Skeletal muscle satellite cell (primary cell): ENCODE measurements at regions not wholly inside any gene's neighbourhood (a gene's known extent, or its start where the extent isn't known, plus 50 kb on each side); places are given as distances from the start of the nearest gene placed in this dataset.

Experiments used
- H3K27me3 ChIP-seq: 2 replicates; pipeline ENCODE4 v1.7.0; 2013; ENCODE audit warnings: low read length; ENCODE audit not compliant: control insufficient read depth, insufficient read depth
- H3K36me3 ChIP-seq: 2 replicates; pipeline ENCODE4 v1.7.0; 2013; ENCODE audit warnings: mild to moderate bottlenecking, control low read depth, low read length; ENCODE audit not compliant: insufficient read depth
- H3K4me1 ChIP-seq: 2 replicates; pipeline ENCODE4 v1.7.0; 2013; ENCODE audit warnings: low read length; ENCODE audit not compliant: control insufficient read depth, insufficient read depth
- H3K4me2 ChIP-seq: 2 replicates; pipeline ENCODE4 v1.7.0; 2013; ENCODE audit warnings: mild to moderate bottlenecking, low read length
- H3K4me3 ChIP-seq: 2 replicates; pipeline ENCODE4 v1.7.0; 2013; ENCODE audit warnings: low read length
- H3K9ac ChIP-seq: 2 replicates; pipeline ENCODE4 v1.7.0; 2013; ENCODE audit warnings: mild to moderate bottlenecking, low read depth, low read length, moderate library complexity
- H3K9me3 ChIP-seq: replicated peaks from 2 replicates; pipeline ENCODE4 v1.7.0; 2013; ENCODE audit warnings: mild to moderate bottlenecking, control low read depth, low read length

- Histone ChIP-seq H3K4me3 (no peak overlapping the region), H3K9ac (no peak overlapping the region), H3K27me3 (no peaks in the 10 kb centered on the region), H3K4me1 (peaks cover 4% of the 10 kb centered on the region), H3K9me3 (no peaks in the 10 kb centered on the region), H3K36me3 (no peaks in the 10 kb centered on the region), H3K4me2 (no peak overlapping the region)
These were observed 91.5 kb upstream of the THBS2 start for GRCh38 chr6:169345146-169345545.

- Histone ChIP-seq H3K27me3 (no peaks in the 10 kb centered on the region), H3K4me1 (peaks cover 8% of the 10 kb centered on the region), H3K4me2 (no peak overlapping the region), H3K9me3 (no peaks in the 10 kb centered on the region), H3K9ac (no peak overlapping the region), H3K4me3 (no peak overlapping the region), H3K36me3 (no peaks in the 10 kb centered on the region)
These were observed 91.1 kb upstream of the THBS2 start for GRCh38 chr6:169344750-169345065.

- H3K9ac ChIP-seq: no peak overlapping the region
- no peak overlapping the region for H3K4me2 ChIP-seq
- H3K4me3 ChIP-seq: no peak overlapping the region
- peaks cover 8% of the 10 kb centered on the region for H3K4me1 ChIP-seq
- no peaks in the 10 kb centered on the region for H3K27me3 ChIP-seq
- no peaks in the 10 kb centered on the region for H3K9me3 ChIP-seq
- no peaks in the 10 kb centered on the region for H3K36me3 ChIP-seq
These were observed 90.5 kb upstream of the THBS2 start for GRCh38 chr6:169343886-169344749.

GRCh38 chr6:169342710-169343109 is 89.1 kb upstream of the THBS2 start:
- Histone ChIP-seq H3K9ac (no peak overlapping the region), H3K4me2 (no peak overlapping the region), H3K4me3 (no peak overlapping the region), H3K9me3 (no peaks in the 10 kb centered on the region), H3K4me1 (peaks cover 8% of the 10 kb centered on the region), H3K27me3 (no peaks in the 10 kb centered on the region), H3K36me3 (no peaks in the 10 kb centered on the region)

GRCh38 chr6:169341706-169342105 is 88.1 kb upstream of the THBS2 start:
- no peaks in the 10 kb centered on the region for H3K36me3 ChIP-seq
- H3K27me3 ChIP-seq: no peaks in the 10 kb centered on the region
- H3K4me1 ChIP-seq: peaks cover 8% of the 10 kb centered on the region
- no peak overlapping the region for H3K9ac ChIP-seq
- no peaks in the 10 kb centered on the region for H3K9me3 ChIP-seq
- no peak overlapping the region for H3K4me3 ChIP-seq
- H3K4me2 ChIP-seq: no peak overlapping the region

GRCh38 chr6:169341065-169341464 is 87.4 kb upstream of the THBS2 start:
- Histone ChIP-seq H3K9me3 (no peaks in the 10 kb centered on the region), H3K36me3 (no peaks in the 10 kb centered on the region), H3K9ac (no peak overlapping the region), H3K27me3 (no peaks in the 10 kb centered on the region), H3K4me2 (no peak overlapping the region), H3K4me3 (no peak overlapping the region), H3K4me1 (peaks cover 8% of the 10 kb centered on the region)

GRCh38 chr6:169340395-169340794 is 86.7 kb upstream of the THBS2 start:
- Histone ChIP-seq H3K9me3 (no peaks in the 10 kb centered on the region), H3K27me3 (no peaks in the 10 kb centered on the region), H3K4me2 (no peak overlapping the region), H3K4me1 (peaks cover 8% of the 10 kb centered on the region), H3K36me3 (no peaks in the 10 kb centered on the region), H3K9ac (no peak overlapping the region), H3K4me3 (no peak overlapping the region)

GRCh38 chr6:169339731-169340309 is 86.2 kb upstream of the THBS2 start:
- Histone ChIP-seq H3K4me1 (peaks cover 8% of the 10 kb centered on the region), H3K9ac (no peak overlapping the region), H3K4me3 (no peak overlapping the region)

GRCh38 chr6:169339025-169339424 is 85.4 kb upstream of the THBS2 start:
- H3K4me2 ChIP-seq: no peak overlapping the region
- H3K4me3 ChIP-seq: no peak overlapping the region
- H3K27me3 ChIP-seq: no peaks in the 10 kb centered on the region
- H3K36me3 ChIP-seq: no peaks in the 10 kb centered on the region
- H3K9ac ChIP-seq: no peak overlapping the region
- H3K9me3 ChIP-seq: no peaks in the 10 kb centered on the region
- H3K4me1 ChIP-seq: peaks cover 8% of the 10 kb centered on the region

More at GRCh38 chr6:169339731-169340309, 86.2 kb upstream of the THBS2 start:
- Histone ChIP-seq H3K4me2 (no peak overlapping the region), H3K9me3 (no peaks in the 10 kb centered on the region), H3K36me3 (no peaks in the 10 kb centered on the region), H3K27me3 (no peaks in the 10 kb centered on the region)

GRCh38 chr6:169337886-169338445 is 84.3 kb upstream of the THBS2 start:
- no peaks in the 10 kb centered on the region for H3K27me3 ChIP-seq
- no peaks in the 10 kb centered on the region for H3K9me3 ChIP-seq
- H3K4me2 ChIP-seq: no peak overlapping the region
- H3K9ac ChIP-seq: no peak overlapping the region
- H3K4me3 ChIP-seq: no peak overlapping the region
- peaks cover 8% of the 10 kb centered on the region for H3K4me1 ChIP-seq
- no peaks in the 10 kb centered on the region for H3K36me3 ChIP-seq

- Histone ChIP-seq H3K36me3 (no peaks in the 10 kb centered on the region), H3K4me3 (no peak overlapping the region), H3K4me1 (peaks cover 5% of the 10 kb centered on the region), H3K27me3 (no peaks in the 10 kb centered on the region), H3K9ac (no peak overlapping the region), H3K9me3 (no peaks in the 10 kb centered on the region), H3K4me2 (no peak overlapping the region)
These were observed 81.7 kb upstream of the THBS2 start for GRCh38 chr6:169335301-169335700.

GRCh38 chr6:169332250-169332649 is 78.6 kb upstream of the THBS2 start:
- H3K4me1 ChIP-seq: peaks cover 9% of the 10 kb centered on the region

More at GRCh38 chr6:169332250-169332649, 78.6 kb upstream of the THBS2 start:
- Histone ChIP-seq H3K9me3 (no peaks in the 10 kb centered on the region), H3K9ac (no peak overlapping the region), H3K36me3 (no peaks in the 10 kb centered on the region), H3K4me3 (no peak overlapping the region), H3K4me2 (no peak overlapping the region), H3K27me3 (no peaks in the 10 kb centered on the region)
